ENCODE measurements at regions not wholly inside any gene's neighbourhood (a gene's known extent, or its start where the extent isn't known, plus 50 kb on each side); places are given as distances from the start of the nearest gene placed in this dataset.

GRCh38 chr6:82739303-82739702, 326.3 kb downstream of the UBE3D start:
- Histone ChIP-seq H3K36me3 (ENCODE audit: insufficient read depth, low read length) (no peaks in the 10 kb centered on the region), H3K27me3 (ENCODE audit: insufficient read depth, low read length, poor library complexity, severe bottlenecking) (no peaks in the 10 kb centered on the region), H3K4me3 (ENCODE audit: low read length) (no peak overlapping the region), H3K4me1 (ENCODE audit: insufficient read depth, low read length) (no peaks in the 10 kb centered on the region), H3K27ac (ENCODE audit: low read depth, low read length) (no peak overlapping the region), H3K9me3 (ENCODE audit: low read length) (no peaks in the 10 kb centered on the region)
- H3K4me1 Mint-ChIP-seq: no peaks in the 10 kb centered on the region
- H3K4me3 Mint-ChIP-seq: no peak overlapping the region
- ChIA-PET CTCF (no interaction called here), POLR2A (no interaction called here)
- no peak overlapping the region for H3K27ac Mint-ChIP-seq
- no peak for DNase-seq
- H3K36me3 Mint-ChIP-seq: no peaks in the 10 kb centered on the region
- peaks cover 11 to 17% of the 10 kb centered on the region in 2 donors for H3K27me3 Mint-ChIP-seq
- H3K9me3 Mint-ChIP-seq: peaks cover 0 to 2% (median 0%) of the 10 kb centered on the region in 5 donors

- CTCF ChIA-PET: no interaction called here
- DNase-seq: no peak
- no peaks in the 10 kb centered on the region for H3K36me3 Mint-ChIP-seq
- H3K4me3 Mint-ChIP-seq: no peak overlapping the region
- H3K27ac ChIP-seq (ENCODE audit: low read depth, low read length): no peak overlapping the region
- H3K4me1 ChIP-seq (ENCODE audit: insufficient read depth, low read length): no peaks in the 10 kb centered on the region
- H3K4me3 ChIP-seq (ENCODE audit: low read length): no peak overlapping the region
- no peaks in the 10 kb centered on the region for H3K36me3 ChIP-seq (ENCODE audit: insufficient read depth, low read length)
- H3K27ac Mint-ChIP-seq: no peak overlapping the region
- POLR2A ChIA-PET: interaction anchor here (0.6 kb wide), 1 partner anchor 96 kb away, joined by 3 read pairs; no protein-coding TSS in a partner anchor
- H3K27me3 ChIP-seq (ENCODE audit: insufficient read depth, low read length, poor library complexity, severe bottlenecking): no peaks in the 10 kb centered on the region
- peaks cover 0 to 2% (median 0%) of the 10 kb centered on the region in 5 donors for H3K9me3 Mint-ChIP-seq
- H3K4me1 Mint-ChIP-seq: no peaks in the 10 kb centered on the region
- H3K9me3 ChIP-seq (ENCODE audit: low read length): no peaks in the 10 kb centered on the region
- H3K27me3 Mint-ChIP-seq: peaks cover 11 to 17% of the 10 kb centered on the region in 2 donors
Measured at GRCh38 chr6:82740072-82740471, 325.6 kb downstream of the UBE3D start.

DNA sequence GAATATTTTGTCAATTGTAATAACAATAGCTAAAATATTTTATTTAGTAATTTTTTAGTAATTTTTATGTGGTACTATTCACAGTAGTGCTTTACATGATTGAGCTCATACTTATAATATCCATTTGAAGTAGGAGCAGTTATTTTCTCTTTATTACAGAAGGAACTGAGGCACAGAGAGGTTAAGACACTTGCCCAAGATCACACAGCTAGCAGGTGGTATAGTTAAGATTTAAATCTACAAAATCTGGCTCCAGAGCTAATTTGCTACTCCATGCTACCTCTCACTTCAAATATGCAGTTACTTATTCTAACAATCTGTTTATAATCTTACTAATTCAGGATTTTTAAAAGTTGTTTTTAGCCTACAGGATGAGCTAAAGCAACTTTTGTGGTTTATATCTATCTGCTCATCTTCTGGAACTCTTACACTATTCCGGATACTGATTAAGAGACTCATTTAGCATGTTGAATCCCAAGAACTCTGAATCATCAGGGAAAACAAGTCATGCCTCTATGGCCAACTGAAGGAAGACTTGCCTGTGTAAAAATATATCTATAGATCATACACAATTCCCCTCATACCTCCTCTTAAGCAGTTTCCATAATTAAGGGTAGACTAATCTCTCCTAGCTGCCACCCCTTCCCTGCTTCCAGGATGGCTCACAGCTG, 324.2 kb downstream of the UBE3D start:
- no peaks in the 10 kb centered on the region for H3K4me1 Mint-ChIP-seq
- Histone ChIP-seq H3K27ac (ENCODE audit: low read depth, low read length) (no peak overlapping the region), H3K36me3 (ENCODE audit: insufficient read depth, low read length) (no peaks in the 10 kb centered on the region), H3K9me3 (ENCODE audit: low read length) (no peaks in the 10 kb centered on the region), H3K4me3 (ENCODE audit: low read length) (no peak overlapping the region), H3K27me3 (ENCODE audit: insufficient read depth, low read length, poor library complexity, severe bottlenecking) (no peaks in the 10 kb centered on the region), H3K4me1 (ENCODE audit: insufficient read depth, low read length) (no peaks in the 10 kb centered on the region)
- H3K9me3 Mint-ChIP-seq: peaks cover 0 to 2% (median 0%) of the 10 kb centered on the region in 5 donors
- H3K4me3 Mint-ChIP-seq: no peak overlapping the region
- H3K36me3 Mint-ChIP-seq: no peaks in the 10 kb centered on the region
- ChIA-PET CTCF (no interaction called here), POLR2A (no interaction called here)
- no peak for DNase-seq
- H3K27me3 Mint-ChIP-seq: peaks cover 4 to 8% of the 10 kb centered on the region in 2 donors
- H3K27ac Mint-ChIP-seq: no peak overlapping the region

GRCh38 chr6:82741996-82742385, 323.6 kb downstream of the UBE3D start:
- H3K27me3 ChIP-seq (ENCODE audit: insufficient read depth, low read length, poor library complexity, severe bottlenecking): no peaks in the 10 kb centered on the region
- Mint-ChIP-seq H3K36me3 (no peaks in the 10 kb centered on the region), H3K27me3 (peaks cover 3 to 4% of the 10 kb centered on the region in 2 donors), H3K4me3 (no peak overlapping the region), H3K27ac (no peak overlapping the region), H3K4me1 (no peaks in the 10 kb centered on the region), H3K9me3 (no peaks in the 10 kb centered on the region)
- no peaks in the 10 kb centered on the region for H3K4me1 ChIP-seq (ENCODE audit: insufficient read depth, low read length)
- no peaks in the 10 kb centered on the region for H3K9me3 ChIP-seq (ENCODE audit: low read length)
- no peak for DNase-seq
- no peak overlapping the region for H3K27ac ChIP-seq (ENCODE audit: low read depth, low read length)
- ChIA-PET POLR2A (no interaction called here), CTCF (no interaction called here)
- H3K36me3 ChIP-seq (ENCODE audit: insufficient read depth, low read length): no peaks in the 10 kb centered on the region
- H3K4me3 ChIP-seq (ENCODE audit: low read length): no peak overlapping the region

DNA sequence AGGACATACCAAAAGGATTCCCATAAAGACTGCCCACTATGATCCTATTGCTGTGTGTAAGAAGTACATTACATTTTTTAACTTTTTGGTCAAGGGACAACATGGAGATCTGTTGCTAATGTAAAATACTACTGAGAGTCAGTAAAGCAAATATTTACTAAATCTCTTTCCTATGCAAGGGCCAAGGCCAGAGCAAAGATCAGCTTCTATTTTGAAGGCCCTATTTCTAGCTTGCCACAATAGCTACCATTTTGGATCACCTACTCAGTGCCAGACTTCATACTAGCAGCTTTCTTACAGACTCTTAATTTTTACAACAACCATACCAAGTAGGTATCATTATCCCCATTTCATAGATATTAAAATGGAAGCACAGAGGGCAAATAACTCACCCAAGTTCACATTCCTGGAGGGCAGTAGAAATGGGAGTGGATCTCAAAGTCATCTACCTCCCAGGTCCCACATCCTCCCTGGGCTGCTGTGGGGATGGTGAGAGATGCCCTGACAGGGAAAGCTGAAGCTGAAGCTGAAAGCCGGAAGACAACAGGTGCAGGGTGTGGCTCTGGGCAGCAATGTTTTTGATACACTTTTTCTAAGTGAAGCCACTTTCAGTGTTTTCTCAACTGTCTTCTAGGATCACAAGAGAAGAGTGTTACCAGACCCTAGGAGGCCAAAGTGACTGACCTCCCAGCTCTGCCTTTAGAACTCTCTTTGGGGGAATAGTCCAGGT, 321.2 kb downstream of the UBE3D start:
- no peaks in the 10 kb centered on the region for H3K27me3 ChIP-seq (ENCODE audit: insufficient read depth, low read length, poor library complexity, severe bottlenecking)
- Mint-ChIP-seq H3K4me1 (no peaks in the 10 kb centered on the region), H3K36me3 (no peaks in the 10 kb centered on the region), H3K4me3 (no peak overlapping the region), H3K27ac (no peak overlapping the region), H3K27me3 (peaks cover 3 to 4% of the 10 kb centered on the region in 2 donors), H3K9me3 (no peaks in the 10 kb centered on the region)
- H3K4me3 ChIP-seq (ENCODE audit: low read length): no peak overlapping the region
- POLR2A ChIA-PET: no interaction called here
- CTCF ChIA-PET: no interaction called here
- DNase-seq: no peak
- H3K27ac ChIP-seq (ENCODE audit: low read depth, low read length): no peak overlapping the region
- H3K9me3 ChIP-seq (ENCODE audit: low read length): no peaks in the 10 kb centered on the region
- H3K36me3 ChIP-seq (ENCODE audit: insufficient read depth, low read length): no peaks in the 10 kb centered on the region
- H3K4me1 ChIP-seq (ENCODE audit: insufficient read depth, low read length): no peaks in the 10 kb centered on the region

DNA sequence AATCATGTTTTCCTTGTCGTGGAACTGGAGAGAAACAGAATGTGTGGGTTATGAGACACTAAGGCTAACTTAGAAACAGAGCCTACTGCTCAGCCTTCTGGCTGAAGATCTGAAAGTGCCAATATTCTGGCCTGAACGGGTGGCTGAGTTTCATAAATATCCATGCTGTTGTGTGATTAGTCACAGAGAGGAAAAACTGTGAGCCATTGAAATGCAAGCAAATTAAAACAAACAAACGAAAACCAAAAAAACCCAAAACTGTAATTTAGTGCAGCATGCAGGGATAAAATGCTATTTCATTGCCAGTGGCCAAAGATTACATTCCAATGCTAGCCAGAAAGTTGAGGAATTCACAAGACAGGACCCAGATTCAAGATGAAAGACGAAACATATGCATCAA, 315.1 kb downstream of the UBE3D start:
- Histone ChIP-seq H3K27me3 (ENCODE audit: insufficient read depth, low read length, poor library complexity, severe bottlenecking) (no peaks in the 10 kb centered on the region), H3K4me3 (ENCODE audit: low read length) (no peak overlapping the region), H3K27ac (ENCODE audit: low read depth, low read length) (no peak overlapping the region), H3K4me1 (ENCODE audit: insufficient read depth, low read length) (no peaks in the 10 kb centered on the region), H3K9me3 (ENCODE audit: low read length) (no peaks in the 10 kb centered on the region), H3K36me3 (ENCODE audit: insufficient read depth, low read length) (no peaks in the 10 kb centered on the region)
- CTCF ChIA-PET: no interaction called here
- Mint-ChIP-seq H3K9me3 (peaks cover 0 to 4% (median 0%) of the 10 kb centered on the region in 5 donors), H3K36me3 (no peaks in the 10 kb centered on the region), H3K4me1 (no peaks in the 10 kb centered on the region), H3K4me3 (no peak overlapping the region), H3K27me3 (peaks cover 0 to 4% of the 10 kb centered on the region in 2 donors), H3K27ac (no peak overlapping the region)
- POLR2A ChIA-PET: no interaction called here
- no peak for DNase-seq

DNA sequence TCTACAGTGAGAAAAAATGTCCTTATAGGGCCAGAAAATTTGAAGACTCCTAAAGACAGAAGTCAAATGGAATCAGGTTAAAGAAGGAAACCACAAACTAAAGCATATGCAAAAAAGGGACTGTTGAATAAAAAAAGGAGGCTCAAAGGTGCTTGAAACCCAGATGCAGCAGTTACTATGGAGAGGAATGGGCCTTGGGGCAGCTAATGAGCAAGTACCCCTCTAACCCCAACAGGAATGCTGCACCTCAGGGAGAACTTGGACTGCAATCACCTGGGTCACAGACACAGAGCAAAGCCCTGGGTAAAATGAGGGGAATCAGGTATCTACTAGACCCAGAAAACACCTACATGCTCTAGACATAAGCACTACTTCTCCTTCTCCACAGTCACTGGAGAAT, 313.9 kb downstream of the UBE3D start:
- H3K27me3 ChIP-seq (ENCODE audit: insufficient read depth, low read length, poor library complexity, severe bottlenecking): no peaks in the 10 kb centered on the region
- no peak overlapping the region for H3K4me3 Mint-ChIP-seq
- POLR2A ChIA-PET: no interaction called here

DNA sequence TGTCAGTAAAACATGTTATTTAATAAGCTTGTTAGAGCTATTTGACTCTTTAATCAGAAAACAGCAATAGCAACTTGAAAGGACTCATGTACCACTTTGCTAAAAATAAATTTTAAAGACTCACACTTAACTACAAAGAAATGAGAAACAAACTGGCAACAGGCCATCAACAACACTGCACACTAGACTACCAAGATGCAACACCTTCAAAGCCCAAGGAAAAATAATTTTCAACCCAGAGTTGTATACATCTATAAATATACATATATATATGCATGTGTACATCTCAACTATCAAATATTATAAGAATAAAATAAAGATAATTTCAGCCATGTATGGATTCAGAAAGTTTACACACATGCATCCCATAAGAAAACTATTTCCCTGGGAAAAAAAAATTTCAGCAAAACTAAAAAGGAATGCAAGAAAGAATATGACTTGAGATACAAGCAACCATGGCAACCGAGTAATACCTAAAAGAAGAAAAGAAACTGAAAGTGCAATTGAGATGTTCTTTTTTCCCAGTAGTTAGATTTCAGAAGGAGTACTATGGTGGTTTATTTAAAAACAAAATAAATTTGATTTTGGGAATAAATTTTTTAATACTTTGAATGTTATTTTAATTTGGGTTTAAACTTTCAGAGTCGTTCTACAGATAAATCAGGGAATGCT, 303.8 kb downstream of the UBE3D start:
- DNase-seq: no peak
- H3K9me3 ChIP-seq (ENCODE audit: low read length): no peaks in the 10 kb centered on the region
- H3K27me3 Mint-ChIP-seq: peaks cover 2 to 6% of the 10 kb centered on the region in 2 donors
- H3K36me3 ChIP-seq (ENCODE audit: insufficient read depth, low read length): no peaks in the 10 kb centered on the region
- no peak overlapping the region for H3K4me3 Mint-ChIP-seq
- peaks cover 0 to 4% (median 0%) of the 10 kb centered on the region in 3 donors for H3K4me1 Mint-ChIP-seq
- no peak overlapping the region for H3K27ac ChIP-seq (ENCODE audit: low read depth, low read length)
- POLR2A ChIA-PET: no interaction called here
- CTCF ChIA-PET: no interaction called here
- H3K4me3 ChIP-seq (ENCODE audit: low read length): no peak overlapping the region
- H3K4me1 ChIP-seq (ENCODE audit: insufficient read depth, low read length): no peaks in the 10 kb centered on the region
- no peak overlapping the region for H3K27ac Mint-ChIP-seq
- peaks cover 0 to 8% (median 0%) of the 10 kb centered on the region in 5 donors for H3K9me3 Mint-ChIP-seq
- no peaks in the 10 kb centered on the region for H3K36me3 Mint-ChIP-seq
- H3K27me3 ChIP-seq (ENCODE audit: insufficient read depth, low read length, poor library complexity, severe bottlenecking): no peaks in the 10 kb centered on the region

More for the DNA sequence above, 313.9 kb downstream of the UBE3D start:
- Histone ChIP-seq H3K36me3 (ENCODE audit: insufficient read depth, low read length) (no peaks in the 10 kb centered on the region), H3K9me3 (ENCODE audit: low read length) (no peaks in the 10 kb centered on the region), H3K4me3 (ENCODE audit: low read length) (no peak overlapping the region), H3K27ac (ENCODE audit: low read depth, low read length) (no peak overlapping the region), H3K4me1 (ENCODE audit: insufficient read depth, low read length) (no peaks in the 10 kb centered on the region)
- Mint-ChIP-seq H3K4me1 (no peaks in the 10 kb centered on the region), H3K27me3 (peaks cover 3 to 4% of the 10 kb centered on the region in 2 donors), H3K9me3 (peaks cover 0 to 4% (median 0%) of the 10 kb centered on the region in 5 donors), H3K36me3 (no peaks in the 10 kb centered on the region), H3K27ac (peak overlapping the region in 1 of 8 donors; percentile 44)
- DNase-seq: no peak
- CTCF ChIA-PET: no interaction called here
